GM21825 (cell line): ENCODE measurements at regions not wholly inside any gene's neighbourhood (a gene's known extent, or its start where the extent isn't known, plus 50 kb on each side); places are given as distances from the start of the nearest gene placed in this dataset.

Experiments
- ATAC-seq: cut with Tn5 transposase; IDR thresholded peaks from one replicate; pipeline ENCODE4 v1.9.1; 2021; ENCODE audit warnings: mild to moderate bottlenecking, moderate library complexity; ENCODE audit not compliant: unreplicated experiment

GRCh38 chrX:6909396-6909795 is 238.1 kb upstream of the STS start:
- no peak for ATAC-seq

GRCh38 chrX:6906608-6907007 is 240.9 kb upstream of the STS start:
- no peak for ATAC-seq

- ATAC-seq: no peak
These were observed 243.4 kb upstream of the STS start for GRCh38 chrX:6904156-6904555.

- no peak for ATAC-seq
These were observed 249.1 kb upstream of the STS start for GRCh38 chrX:6898371-6898770.

- no peak for ATAC-seq
These were observed 256.1 kb upstream of the STS start for GRCh38 chrX:6891404-6891803.

- ATAC-seq: no peak
These were observed 256.8 kb upstream of the STS start for GRCh38 chrX:6890544-6891261.

- no peak for ATAC-seq
These were observed 261.6 kb upstream of the STS start for GRCh38 chrX:6885909-6886308.

GRCh38 chrX:6885396-6885795 is 262.1 kb upstream of the STS start:
- no peak for ATAC-seq

GRCh38 chrX:6861456-6861855 is 286.1 kb upstream of the STS start:
- no peak for ATAC-seq

GRCh38 chrX:6857749-6858148 is 289.8 kb upstream of the STS start:
- ATAC-seq: no peak

- ATAC-seq: no peak
These were observed 291.0 kb upstream of the STS start for GRCh38 chrX:6856471-6856870.

GRCh38 chrX:6852869-6853268 is 294.6 kb upstream of the STS start:
- ATAC-seq: no peak

- ATAC-seq: no peak
These were observed 295.4 kb upstream of the STS start for GRCh38 chrX:6852121-6852520.

GRCh38 chrX:6851140-6851539 is 296.4 kb upstream of the STS start:
- no peak for ATAC-seq

GRCh38 chrX:6849716-6850414 is 297.6 kb upstream of the STS start:
- ATAC-seq: no peak

- ATAC-seq: no peak
These were observed 297.7 kb upstream of the VCX3A start for GRCh38 chrX:6832619-6833018.

- ATAC-seq: no peak
These were observed 291.9 kb upstream of the VCX3A start for GRCh38 chrX:6826856-6827255.

GRCh38 chrX:6821730-6822129 is 286.8 kb upstream of the VCX3A start:
- ATAC-seq: no peak

- ATAC-seq: no peak
These were observed 279.0 kb upstream of the VCX3A start for GRCh38 chrX:6813836-6814370.

- ATAC-seq: no peak
These were observed 277.2 kb upstream of the VCX3A start for GRCh38 chrX:6812087-6812486.

GRCh38 chrX:6810776-6811175 is 275.9 kb upstream of the VCX3A start:
- no peak for ATAC-seq

- no peak for ATAC-seq
These were observed 268.7 kb upstream of the VCX3A start for GRCh38 chrX:6803607-6804006.
